NCI-H748 (cell line): ENCODE measurements at regions not wholly inside any gene's neighbourhood (a gene's known extent, or its start where the extent isn't known, plus 50 kb on each side); places are given as distances from the start of the nearest gene placed in this dataset.
"Not testable (repeated sequence)": the region's sequence is repeated elsewhere in the genome, so short reads cannot be mapped to it uniquely, and the experiment has no call there.

ENCODE experiments used
- DNase-seq: peaks from one replicate; lab custom pipeline; 2025; ENCODE audit not compliant: unreplicated experiment; lab: John Stamatoyannopoulos, UW

DNA sequence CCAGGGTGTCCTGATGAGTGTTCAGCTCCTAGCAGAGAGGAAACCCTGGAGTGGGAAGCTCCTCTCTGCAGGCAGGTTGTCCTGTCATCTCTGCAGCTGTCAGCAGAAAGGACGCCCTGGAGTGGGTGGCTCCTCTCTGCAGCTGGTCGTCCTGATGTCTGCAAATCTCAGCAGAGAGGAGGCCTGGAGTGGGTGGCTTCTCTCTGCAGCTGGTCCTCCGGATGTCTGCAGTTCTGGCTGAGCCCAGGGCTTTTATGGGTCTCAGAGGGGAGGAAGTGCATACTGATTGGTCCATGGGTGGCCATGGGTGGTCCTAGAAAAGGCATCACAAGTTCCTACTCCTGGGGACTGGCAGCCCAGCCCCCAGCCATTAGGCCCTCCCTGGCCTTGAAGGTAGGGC is 102.6 kb upstream of the BNIP2 start:
- no peak for DNase-seq

DNA sequence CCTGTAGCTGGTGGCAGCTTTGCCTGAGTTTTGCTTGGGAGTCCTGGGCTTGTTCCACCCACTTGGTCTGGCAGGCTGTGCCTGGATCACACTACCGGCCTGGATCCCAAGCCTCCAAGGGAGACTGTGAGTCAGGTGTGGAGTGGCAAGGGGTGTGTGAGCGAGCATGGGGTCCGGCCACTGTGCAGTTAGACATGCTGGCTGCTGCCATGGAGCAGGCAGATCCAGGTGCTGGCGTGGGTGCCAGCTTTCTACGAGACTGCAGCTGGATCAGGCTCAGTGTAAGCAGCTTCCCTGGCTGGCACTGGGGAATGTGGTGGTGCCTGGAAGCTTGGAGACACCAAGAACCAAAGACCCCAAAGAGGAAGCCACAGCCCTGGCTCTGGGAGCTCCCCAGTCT is 102.0 kb upstream of the BNIP2 start:
- DNase-seq, result no peak

DNA sequence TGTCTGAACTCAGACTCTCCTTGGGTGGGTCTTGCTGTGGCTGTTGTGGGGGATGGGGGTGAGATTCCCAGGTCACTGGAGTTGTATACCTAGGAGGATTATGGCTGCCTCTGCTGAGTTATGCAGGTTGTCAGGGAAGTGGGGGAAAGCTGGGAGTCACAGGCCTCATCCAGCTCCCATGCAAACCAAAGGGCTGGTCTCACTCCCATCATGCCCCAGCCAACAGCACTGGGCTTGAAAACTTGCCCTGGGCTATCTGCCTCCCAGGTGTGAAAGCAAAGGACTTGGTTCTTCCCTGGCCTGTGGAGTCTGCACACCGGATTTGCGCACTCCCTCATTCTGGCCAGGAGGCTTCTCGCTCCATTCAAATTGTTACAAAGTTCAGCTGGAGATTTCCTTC is 97.3 kb upstream of the BNIP2 start:
- not testable (repeated sequence) for DNase-seq

DNA sequence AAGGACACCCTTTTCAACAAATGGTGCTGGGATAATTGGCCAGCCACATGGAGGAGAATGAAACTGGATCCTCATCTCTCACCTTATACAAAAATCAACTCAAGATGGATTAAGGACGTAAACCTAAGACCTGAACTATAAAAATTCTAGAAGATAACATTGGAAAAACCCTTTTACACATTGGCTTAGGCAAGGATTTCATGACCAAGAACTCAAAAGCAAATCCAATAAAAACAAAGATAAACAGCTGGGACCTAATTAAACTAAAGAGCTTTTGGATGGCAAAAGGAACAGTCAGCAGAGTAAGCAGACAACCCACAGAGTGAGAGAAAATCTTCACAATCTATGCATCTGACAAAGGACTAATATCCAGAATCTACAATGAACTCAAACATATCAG is 96.9 kb upstream of the BNIP2 start:
- not testable (repeated sequence) for DNase-seq

DNA sequence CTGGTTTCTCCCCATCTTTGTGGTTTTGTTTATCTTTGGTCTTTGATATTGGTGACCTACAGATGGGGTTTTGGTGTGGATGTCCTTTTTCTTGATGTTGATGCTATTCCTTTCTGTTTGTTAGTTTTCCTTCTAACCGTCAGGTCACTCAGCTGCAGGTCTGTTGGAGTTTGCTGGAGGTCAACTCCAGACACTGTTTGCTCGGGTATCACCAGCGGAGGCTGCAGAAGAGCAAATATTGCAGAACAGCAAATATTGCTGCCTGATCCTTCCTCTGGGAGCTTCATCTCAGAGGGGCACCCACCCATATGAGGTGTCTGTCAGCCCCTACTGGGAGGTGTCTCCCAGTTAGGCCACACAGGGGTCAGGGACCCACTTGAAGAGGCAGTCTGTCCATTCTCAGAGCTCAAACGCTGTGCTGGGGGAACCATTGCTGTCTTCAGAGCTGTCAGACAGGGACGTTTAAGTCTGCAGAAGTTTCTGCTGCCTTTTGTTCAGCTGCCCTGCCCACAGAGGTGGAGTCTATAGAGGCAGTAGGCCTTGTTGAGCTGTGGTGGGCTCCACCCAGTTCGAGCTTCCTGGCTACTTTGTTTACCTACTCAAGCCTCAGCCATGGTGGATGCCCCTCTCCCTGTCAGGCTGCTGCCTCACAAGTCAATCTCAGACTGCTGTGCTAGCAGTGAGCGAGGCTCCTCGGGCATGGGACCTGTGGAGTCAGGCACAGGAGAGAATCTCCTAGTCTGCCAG is 94.8 kb upstream of the BNIP2 start:
- not testable (repeated sequence) for DNase-seq

DNA sequence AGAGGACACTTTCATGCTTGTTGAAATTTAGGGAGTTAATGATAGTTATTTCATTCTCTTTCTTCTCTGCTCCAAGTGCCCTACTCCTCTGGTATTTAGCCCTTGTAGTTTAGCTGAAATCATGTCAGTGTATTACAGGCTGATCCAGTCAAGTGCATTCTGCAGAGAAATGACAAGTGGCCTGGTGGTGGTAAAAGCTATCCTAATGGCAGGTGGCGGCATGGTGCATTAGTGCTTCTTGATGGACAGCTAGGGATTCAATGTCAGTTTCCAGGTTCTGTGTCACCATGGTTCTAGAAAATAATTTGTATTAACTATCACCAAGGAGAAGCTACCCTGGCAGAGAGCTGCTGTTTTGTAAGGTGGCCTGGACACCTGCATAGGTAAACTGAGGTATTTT is 90.0 kb upstream of the BNIP2 start:
- no peak for DNase-seq

DNA sequence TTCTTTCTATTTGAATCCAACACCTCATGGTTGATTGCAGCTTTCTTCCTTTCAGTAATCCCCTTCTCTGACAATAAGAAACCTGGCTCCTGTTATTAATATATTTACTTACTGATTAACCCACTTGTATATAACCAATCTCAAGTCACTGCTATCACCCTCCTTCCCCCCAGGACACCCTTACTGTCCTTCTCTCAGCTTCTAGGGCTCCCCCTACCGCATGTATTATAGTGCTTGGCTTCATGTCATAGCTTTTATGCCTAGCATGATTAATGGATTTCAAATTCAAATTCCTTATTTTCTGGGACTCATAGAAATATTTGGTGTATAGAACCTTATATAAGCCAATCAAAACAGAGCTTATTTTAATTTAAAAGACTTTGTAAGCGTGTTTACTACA is 75.7 kb upstream of the BNIP2 start:
- no peak for DNase-seq

DNA sequence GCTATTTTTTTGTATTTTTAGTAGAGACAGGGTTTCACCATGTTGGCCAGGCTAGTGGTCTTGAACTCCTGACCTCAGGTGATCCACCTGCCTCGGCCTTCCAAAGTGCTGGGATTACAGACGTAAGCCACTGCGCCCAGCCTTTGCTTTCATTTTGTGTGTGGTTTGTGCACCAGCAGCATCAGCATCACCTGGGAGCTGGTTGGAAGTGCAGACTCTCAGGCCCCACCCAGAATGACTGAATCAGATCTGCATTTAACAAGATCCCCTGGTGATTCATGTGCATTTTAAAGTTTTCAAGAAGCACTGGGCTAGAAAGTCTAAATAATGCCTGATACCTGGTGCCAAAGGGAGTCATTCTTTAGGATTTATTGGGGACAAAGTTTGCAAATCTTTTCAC is 73.4 kb upstream of the BNIP2 start:
- no peak for DNase-seq

DNA sequence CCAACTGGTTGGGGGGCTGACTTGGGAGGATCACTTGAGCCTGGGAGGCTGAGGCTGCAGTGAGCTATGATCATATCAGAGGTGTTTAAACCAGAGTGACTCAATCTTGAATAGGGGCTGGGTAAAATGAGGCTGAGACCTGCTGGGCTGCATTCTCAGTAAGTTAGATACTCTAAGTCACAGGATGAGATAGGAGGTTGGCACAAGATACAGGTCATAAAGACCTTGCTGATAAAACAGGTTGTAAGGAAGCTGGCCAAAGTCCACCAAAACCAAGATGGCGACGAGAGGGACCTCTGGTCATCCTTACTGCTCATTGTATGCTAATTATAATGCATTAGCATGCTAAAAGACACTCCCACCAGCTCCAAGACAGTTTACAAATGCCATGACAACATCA is 71.1 kb upstream of the BNIP2 start:
- DNase-seq, result not testable (repeated sequence)

DNA sequence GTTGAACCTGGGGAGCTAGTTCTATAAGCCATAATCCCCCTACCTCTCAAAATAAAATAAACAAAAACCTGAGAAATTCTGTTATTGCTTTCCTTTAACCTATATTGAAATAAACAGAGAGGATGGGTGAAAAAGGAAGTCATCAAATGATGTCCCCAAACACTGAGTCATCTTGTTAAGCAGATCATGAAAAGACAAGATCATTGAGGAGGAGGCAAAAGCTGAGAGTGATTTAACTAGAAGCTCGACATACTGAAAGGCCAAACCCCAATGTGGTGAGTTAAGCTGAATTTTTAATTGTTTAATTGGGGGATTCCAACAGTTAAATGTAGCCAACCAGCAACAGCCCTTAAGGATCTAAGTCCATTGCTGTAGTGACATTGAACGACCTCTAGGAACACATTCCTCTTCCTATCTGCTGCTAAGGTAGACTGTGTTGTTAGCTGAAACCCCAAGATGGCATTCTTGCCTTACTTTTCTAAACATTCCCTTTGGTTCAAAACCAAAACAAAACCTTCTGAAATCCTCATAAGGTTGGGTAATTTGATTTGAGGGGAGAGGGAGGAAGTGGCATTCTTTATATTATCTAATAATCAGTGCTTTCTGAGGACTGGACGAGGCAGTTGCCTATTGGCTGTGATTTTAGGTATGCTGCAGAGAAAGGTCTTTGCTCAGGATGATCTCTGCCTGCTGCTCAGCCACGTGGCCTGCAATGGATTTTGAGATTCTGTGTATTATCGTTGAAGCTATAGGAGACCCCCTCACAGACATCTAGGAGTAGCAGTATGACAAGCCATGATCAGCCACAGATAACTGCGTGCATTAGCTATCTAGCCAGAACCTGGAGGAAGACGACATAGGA is 62.7 kb upstream of the BNIP2 start:
- peak; percentile 24 for DNase-seq

DNA sequence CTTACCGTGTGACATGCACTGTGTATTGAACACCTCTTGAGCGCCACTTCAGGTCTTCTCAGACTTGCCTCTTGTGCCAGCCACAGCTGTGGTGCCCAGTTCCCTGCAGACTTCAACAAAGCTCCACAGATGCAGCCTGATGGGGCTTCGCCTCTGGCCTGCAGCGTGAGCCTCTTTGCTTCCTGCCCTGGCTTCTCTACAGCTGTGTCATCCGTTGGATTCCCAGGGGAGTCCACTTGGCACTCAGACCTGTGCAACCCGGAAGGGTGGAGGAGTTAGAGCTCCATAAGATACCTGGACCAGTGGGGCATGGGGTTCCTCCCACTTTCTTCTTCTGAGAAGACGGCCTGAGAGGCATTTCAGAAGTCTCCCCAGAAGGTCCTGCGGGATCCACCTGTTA is 57.7 kb upstream of the BNIP2 start:
- DNase-seq, result peak; percentile 45

DNA sequence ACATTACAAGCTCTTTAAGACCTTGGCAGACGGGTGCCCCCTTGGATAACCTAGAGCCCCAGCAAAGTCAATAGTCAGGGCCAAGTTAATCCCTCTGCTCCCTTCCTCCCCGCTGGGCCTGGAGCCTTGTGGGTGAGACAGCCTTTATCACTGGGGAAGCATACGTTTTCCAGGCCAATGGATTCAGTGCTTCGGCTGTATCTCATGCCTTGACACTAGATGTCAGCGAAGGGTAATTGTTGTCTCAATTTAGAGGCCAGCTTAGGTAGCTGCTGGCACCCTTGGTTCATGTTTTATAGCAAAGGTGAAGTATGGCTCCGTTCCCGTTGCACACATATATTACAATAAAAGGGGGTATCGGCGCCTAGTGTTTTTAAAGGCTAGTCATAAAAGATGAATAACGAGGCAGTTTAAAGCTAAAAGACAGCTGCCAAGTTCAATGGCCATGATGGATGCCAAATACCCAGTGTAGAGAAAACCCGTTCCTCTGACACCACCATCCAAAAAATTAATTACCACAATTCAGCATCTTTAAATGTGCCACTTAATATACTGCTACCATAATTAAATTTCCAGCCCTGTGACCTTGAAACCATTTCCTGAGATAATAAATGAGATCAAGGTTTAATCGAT is 52.3 kb upstream of the BNIP2 start:
- peak; percentile 69 for DNase-seq

DNA sequence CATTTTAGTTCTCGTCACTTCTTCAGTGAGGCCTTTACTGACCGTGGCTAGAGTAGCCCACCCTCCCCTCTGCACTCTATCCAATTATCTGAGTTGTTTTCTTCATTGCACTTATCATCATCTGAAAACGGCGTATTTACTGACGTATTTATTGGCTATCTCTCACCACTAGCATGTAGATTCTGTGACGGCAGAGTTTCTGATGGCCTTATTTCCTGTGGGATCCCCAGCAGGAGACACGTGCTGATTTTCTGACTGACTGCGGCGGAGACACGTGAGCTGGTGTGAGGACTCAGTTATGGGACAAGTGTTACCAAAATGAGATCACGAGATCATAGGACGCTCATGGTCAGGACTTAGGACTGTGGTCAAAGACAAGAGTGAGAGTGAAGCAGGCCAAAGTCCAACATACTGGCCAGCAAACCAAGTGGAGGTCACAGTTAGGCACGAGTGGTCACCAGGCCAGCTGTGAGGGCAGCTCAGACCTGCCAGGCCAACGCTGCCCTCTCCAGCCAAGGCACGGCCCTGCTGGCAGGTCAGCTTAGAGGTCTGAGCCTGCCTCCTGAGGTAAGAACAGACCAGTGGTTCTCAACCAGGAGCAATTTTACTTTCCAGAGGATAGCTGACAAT is 50.6 kb upstream of the BNIP2 start:
- no peak for DNase-seq
